GM23338 (cell line): ENCODE measurements at regions not wholly inside any gene's neighbourhood (a gene's known extent, or its start where the extent isn't known, plus 50 kb on each side); places are given as distances from the start of the nearest gene placed in this dataset.

Experiments
- ATAC-seq: fragments of 200-7000 bp; cut with Tn5 transposase; 3 replicates; pipeline ENCODE4 v1.9.1; 2020
- DNase-seq: peaks from one replicate; pipeline ENCODE4 v3.0.0-alpha.2; 2015; ENCODE audit warnings: low spot score
- H2AFZ ChIP-seq: fragments of 200-600 bp; sonication (generic); 2 replicates; pipeline ENCODE4 v1.8.0; 2016; ENCODE audit warnings: antibody characterized with exemption, mild to moderate bottlenecking, moderate library complexity
- H3F3A ChIP-seq: fragments of 200-600 bp; sonication (generic); replicated peaks from 2 replicates; pipeline ENCODE4 v1.8.0; 2017; ENCODE audit warnings: antibody characterized with exemption, mixed run types, low read depth
- H3K27ac ChIP-seq: fragments of 200-600 bp; sonication (generic); 2 replicates; pipeline ENCODE4 v1.6.1; 2016; ENCODE audit warnings: low read depth
- H3K27me3 ChIP-seq: fragments of 200-600 bp; sonication (generic); 2 replicates; pipeline ENCODE4 v1.8.0; 2016; ENCODE audit warnings: mild to moderate bottlenecking, mixed run types, moderate library complexity; ENCODE audit not compliant: insufficient read depth
- H3K36me3 ChIP-seq: fragments of 200-600 bp; sonication (generic); 2 replicates; pipeline ENCODE4 v1.8.0; 2016; ENCODE audit warnings: mild to moderate bottlenecking; ENCODE audit not compliant: insufficient read depth
- H3K4me1 ChIP-seq: fragments of 200-600 bp; sonication (generic); 2 replicates; pipeline ENCODE4 v1.8.0; 2016; ENCODE audit warnings: mild to moderate bottlenecking, moderate library complexity; ENCODE audit not compliant: insufficient read depth
- H3K4me2 ChIP-seq: fragments of 200-600 bp; sonication (generic); 2 replicates; pipeline ENCODE4 v1.7.1; 2017; ENCODE audit warnings: mixed run types
- H3K4me3 ChIP-seq: fragments of 200-600 bp; sonication (generic); 2 replicates; pipeline ENCODE4 v1.6.1; 2016; ENCODE audit warnings: mixed run types
- H3K79me2 ChIP-seq: fragments of 200-600 bp; sonication (generic); replicated peaks from 2 replicates; pipeline ENCODE4 v1.8.0; 2017; ENCODE audit warnings: mild to moderate bottlenecking; ENCODE audit not compliant: insufficient read depth
- H3K9me2 ChIP-seq: fragments of 200-600 bp; sonication (generic); 2 replicates; pipeline ENCODE4 v1.8.0; 2017; ENCODE audit not compliant: insufficient read depth
- H4K20me1 ChIP-seq: fragments of 200-600 bp; sonication (generic); replicated peaks from 2 replicates; pipeline ENCODE4 v1.8.0; 2017; ENCODE audit warnings: mild to moderate bottlenecking; ENCODE audit not compliant: insufficient read depth
- H3K27ac Mint-ChIP-seq: 2 replicates; pipeline ENCODE4 v1.8.0; 2020; ENCODE audit warnings: inconsistent platforms, mild to moderate bottlenecking, moderate library complexity, mixed read lengths
- H3K27me3 Mint-ChIP-seq: 3 replicates; pipeline ENCODE4 v1.8.0; 2022; ENCODE audit warnings: low read depth, mild to moderate bottlenecking, moderate library complexity, mixed read lengths, inconsistent platforms; ENCODE audit not compliant: insufficient read depth, poor library complexity
- H3K36me3 Mint-ChIP-seq: 3 replicates; pipeline ENCODE4 v1.8.0; 2021; ENCODE audit warnings: low read depth, mild to moderate bottlenecking, inconsistent platforms, moderate library complexity, mixed read lengths
- H3K4me1 Mint-ChIP-seq: 3 replicates; pipeline ENCODE4 v1.8.0; 2020; ENCODE audit warnings: mild to moderate bottlenecking, inconsistent platforms, mixed read lengths
- H3K4me3 Mint-ChIP-seq: 3 replicates; pipeline ENCODE4 v1.8.0; 2021; ENCODE audit warnings: moderate library complexity, mild to moderate bottlenecking, inconsistent platforms, mixed read lengths
- H3K9me3 Mint-ChIP-seq: 3 replicates; pipeline ENCODE4 v1.8.0; 2020; ENCODE audit warnings: moderate library complexity, mild to moderate bottlenecking, inconsistent platforms, mixed read lengths
- ETS1 ChIP-seq: IDR thresholded peaks from 2 replicates; pipeline ENCODE4 v1.6.1; 2016; ENCODE audit warnings: antibody characterized with exemption
- EZH2 ChIP-seq: fragments of 200-600 bp; sonication (generic); IDR thresholded peaks from one replicate; pipeline ENCODE4 v1.8.0; 2017; ENCODE audit warnings: antibody characterized with exemption, mild to moderate bottlenecking, low read depth; ENCODE audit not compliant: unreplicated experiment
- EZH2phosphoT487 ChIP-seq: fragments of 200-600 bp; sonication (generic); IDR thresholded peaks from one replicate; pipeline ENCODE4 v1.8.1; 2018; ENCODE audit warnings: antibody characterized with exemption; ENCODE audit not compliant: unreplicated experiment
- POLR2AphosphoS5 ChIP-seq: IDR thresholded peaks from 2 replicates; pipeline ENCODE4 v1.6.1; 2016; ENCODE audit warnings: antibody characterized with exemption, low read depth
- REST ChIP-seq: IDR thresholded peaks from one replicate; pipeline ENCODE4 v1.6.1; 2018; ENCODE audit warnings: antibody characterized with exemption; ENCODE audit not compliant: unreplicated experiment
- STAT1 ChIP-seq: IDR thresholded peaks from one replicate; pipeline ENCODE4 v1.6.1; 2016; ENCODE audit warnings: antibody characterized with exemption; ENCODE audit not compliant: unreplicated experiment
- ZNF114 ChIP-seq: fragments of 250-450 bp; sonication (Bioruptor Pico); IDR thresholded peaks from 2 replicates; pipeline ENCODE4 v1.5.0; 2020; ENCODE audit warnings: mild to moderate bottlenecking, moderate library complexity
- ZNF331 ChIP-seq: fragments of 250-450 bp; sonication (Bioruptor Pico); IDR thresholded peaks from 2 replicates; pipeline ENCODE4 v1.5.0; 2020; ENCODE audit warnings: low read depth, mild to moderate bottlenecking, moderate library complexity
- ZNF462 ChIP-seq: fragments of 250-450 bp; sonication (Bioruptor Pico); IDR thresholded peaks from 2 replicates; pipeline ENCODE4 v1.5.0; 2020; ENCODE audit warnings: mild to moderate bottlenecking, moderate library complexity

- Histone ChIP-seq H2AFZ (no peak overlapping the region), H3K27me3 (no peaks in the 10 kb centered on the region), H3F3A (no peaks in the 10 kb centered on the region), H3K4me1 (no peaks in the 10 kb centered on the region), H3K36me3 (no peaks in the 10 kb centered on the region), H4K20me1 (no peaks in the 10 kb centered on the region), H3K27ac (no peak overlapping the region), H3K79me2 (no peaks in the 10 kb centered on the region), H3K4me2 (no peak overlapping the region), H3K9me2 (no peaks in the 10 kb centered on the region), H3K4me3 (no peak overlapping the region)
- DNase-seq (no peak), ATAC-seq (no peak)
- no peaks in the 10 kb centered on the region for H3K36me3 Mint-ChIP-seq
- TF ChIP-seq REST (no peak), POLR2AphosphoS5 (no peak), EZH2phosphoT487 (no peak), ZNF462 (CRISPR knock-in tag) (no peak), ZNF114 (no peak), STAT1 (no peak), EZH2 (no peak), ETS1 (no peak), ZNF331 (CRISPR knock-in tag) (no peak)
- no peaks in the 10 kb centered on the region for H3K4me1 Mint-ChIP-seq
- H3K9me3 Mint-ChIP-seq, result no peaks in the 10 kb centered on the region
- H3K27me3 Mint-ChIP-seq, result no peaks in the 10 kb centered on the region
- H3K27ac Mint-ChIP-seq, result no peak overlapping the region
- no peak overlapping the region for H3K4me3 Mint-ChIP-seq
Measured at GRCh38 chr2:144011553-144011952, 508.4 kb downstream of the ZEB2 start.
